Testis (tissue), 2 donors: ENCODE measurements at regions not wholly inside any gene's neighbourhood (a gene's known extent, or its start where the extent isn't known, plus 50 kb on each side); places are given as distances from the start of the nearest gene placed in this dataset.
"Not testable (repeated sequence)": the region's sequence is repeated elsewhere in the genome, so short reads cannot be mapped to it uniquely, and the experiment has no call there.

Source experiments
- DNase-seq: peaks from one replicate; pipeline ENCODE4 v3.0.0-alpha.2; 2019
- H3K27ac ChIP-seq, 2 donors: fragments of 200-600 bp; sonication (generic); one replicate each; pipeline ENCODE4 v1.5.1; 2019
- H3K27me3 ChIP-seq: fragments of 200-600 bp; sonication (generic); one replicate; pipeline ENCODE4 v1.5.1; 2019
- H3K36me3 ChIP-seq: fragments of 200-600 bp; sonication (generic); one replicate; pipeline ENCODE4 v1.5.1; 2017; ENCODE audit warnings: low read depth; ENCODE audit errors: missing control alignments
- H3K4me1 ChIP-seq: fragments of 200-600 bp; sonication (generic); one replicate; pipeline ENCODE4 v1.5.1; 2019
- H3K4me3 ChIP-seq, 2 donors: fragments of 200-600 bp; sonication (generic); one replicate each; pipeline ENCODE4 v1.5.1; 2017 to 2019
- H3K9me3 ChIP-seq: fragments of 200-600 bp; sonication (generic); one replicate; pipeline ENCODE4 v1.5.1; 2017
- POLR2A ChIP-seq: fragments of 450-650 bp; IDR thresholded peaks from one replicate; pipeline ENCODE4 v1.6.1; 2017; ENCODE audit warnings: antibody characterized with exemption, mild to moderate bottlenecking, moderate library complexity
- WGBS, 2 donors: methylation state at CpG; one replicate each; pipeline ENCODE4 v1.1.5; 2018; 5-methylcytosine and 5-hydroxymethylcytosine counted together
- intact Hi-C: fragments of 100-400 bp; cut with DNase I; formaldehyde crosslinking; loops from one replicate; pipeline ENCODE4 v1.15.1; 2023; ENCODE audit warnings: low total_unique reads
- TF ChIP-seq, protein P1 (sequence below), 3 experiments: fragments of 450-650 bp in 2 of 3; fragments of 200-600 bp in 1 of 3; sonication (generic) in 1 of 3; IDR thresholded peaks; one replicate each; pipeline ENCODE4 v1.5.1; 2016 to 2019; ENCODE audit warnings: antibody characterized with exemption in 3 of 3, mild to moderate bottlenecking in 2 of 3, moderate library complexity in 1 of 3

- Histone ChIP-seq H3K27me3 (no peaks in the 10 kb centered on the region), H3K36me3 (no peaks in the 10 kb centered on the region), H3K4me3 (no peak overlapping the region), H3K27ac (no peak overlapping the region), H3K9me3 (no peaks in the 10 kb centered on the region), H3K4me1 (no peaks in the 10 kb centered on the region)
- no peak for DNase-seq
- intact Hi-C loops = no loop called here
- TF ChIP-seq, protein P1, sequence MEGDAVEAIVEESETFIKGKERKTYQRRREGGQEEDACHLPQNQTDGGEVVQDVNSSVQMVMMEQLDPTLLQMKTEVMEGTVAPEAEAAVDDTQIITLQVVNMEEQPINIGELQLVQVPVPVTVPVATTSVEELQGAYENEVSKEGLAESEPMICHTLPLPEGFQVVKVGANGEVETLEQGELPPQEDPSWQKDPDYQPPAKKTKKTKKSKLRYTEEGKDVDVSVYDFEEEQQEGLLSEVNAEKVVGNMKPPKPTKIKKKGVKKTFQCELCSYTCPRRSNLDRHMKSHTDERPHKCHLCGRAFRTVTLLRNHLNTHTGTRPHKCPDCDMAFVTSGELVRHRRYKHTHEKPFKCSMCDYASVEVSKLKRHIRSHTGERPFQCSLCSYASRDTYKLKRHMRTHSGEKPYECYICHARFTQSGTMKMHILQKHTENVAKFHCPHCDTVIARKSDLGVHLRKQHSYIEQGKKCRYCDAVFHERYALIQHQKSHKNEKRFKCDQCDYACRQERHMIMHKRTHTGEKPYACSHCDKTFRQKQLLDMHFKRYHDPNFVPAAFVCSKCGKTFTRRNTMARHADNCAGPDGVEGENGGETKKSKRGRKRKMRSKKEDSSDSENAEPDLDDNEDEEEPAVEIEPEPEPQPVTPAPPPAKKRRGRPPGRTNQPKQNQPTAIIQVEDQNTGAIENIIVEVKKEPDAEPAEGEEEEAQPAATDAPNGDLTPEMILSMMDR (IDR thresholded peaks at IDR 0.05) = no peak
- TF ChIP-seq POLR2A = no peak
- 61 to 75% methylated on average over 1 of the region's 1 CpG for WGBS, 2 donors
Measured at GRCh38 chr5:104569621-104570020, 1007.0 kb upstream of the NUDT12 start.

DNA sequence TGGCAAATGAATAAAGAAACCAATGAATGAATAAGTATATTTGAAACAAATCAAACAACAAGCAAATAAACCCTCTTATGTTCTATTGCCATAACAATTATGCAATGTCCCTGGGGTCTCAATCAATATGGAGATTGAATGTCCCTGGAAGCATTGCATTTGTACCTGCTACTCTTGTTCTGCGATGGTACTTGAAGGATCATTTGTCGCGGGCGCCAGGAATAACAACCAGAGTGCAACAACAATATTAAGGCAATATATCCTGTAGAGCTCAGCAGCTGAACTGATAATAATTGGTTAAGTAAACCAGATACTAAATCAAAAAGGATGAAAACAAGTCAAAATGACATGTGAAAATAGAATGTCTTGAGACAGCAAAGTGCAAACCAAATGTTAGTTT is 1001.9 kb upstream of the NUDT12 start:
- intact Hi-C loops = no loop called here
- 83 to 86% methylated on average over 4 of the region's 4 CpGs for WGBS, 2 donors
- H3K27me3 ChIP-seq = no peaks in the 10 kb centered on the region
- no peaks in the 10 kb centered on the region for H3K9me3 ChIP-seq
- no peak for DNase-seq
- H3K4me1 ChIP-seq = no peaks in the 10 kb centered on the region
- no peak overlapping the region for H3K4me3 ChIP-seq
- no peaks in the 10 kb centered on the region for H3K36me3 ChIP-seq
- TF ChIP-seq POLR2A = no peak
- TF ChIP-seq, protein P1 (IDR thresholded peaks at IDR 0.05) = no peak
- no peak overlapping the region for H3K27ac ChIP-seq

DNA sequence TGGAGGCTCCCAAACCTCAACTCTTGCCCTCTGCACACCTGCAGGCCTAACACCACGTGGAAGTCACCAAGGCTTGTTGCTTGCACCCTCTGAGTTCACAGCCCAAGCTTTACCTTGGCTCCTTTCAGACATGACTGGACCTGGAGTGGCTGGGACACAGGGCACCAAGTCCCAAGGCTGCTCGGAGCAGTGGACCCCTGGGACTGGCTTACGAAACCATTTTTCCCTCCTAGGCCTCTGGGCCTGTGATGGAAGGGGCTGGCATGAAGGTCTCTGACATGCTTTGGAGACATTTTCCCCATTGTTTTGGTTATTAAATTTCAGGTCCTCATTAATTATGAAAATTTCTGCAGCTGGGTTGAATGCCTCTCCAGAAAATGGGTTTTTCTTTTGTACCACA is 994.4 kb upstream of the NUDT12 start:
- TF ChIP-seq, protein P1 (IDR thresholded peaks at IDR 0.05) = no peak
- no peak for TF ChIP-seq POLR2A
- H3K36me3 ChIP-seq = no peaks in the 10 kb centered on the region
- H3K4me1 ChIP-seq = no peaks in the 10 kb centered on the region
- no peaks in the 10 kb centered on the region for H3K27me3 ChIP-seq
- no peak overlapping the region for H3K4me3 ChIP-seq
- intact Hi-C loops = no loop called here
- DNase-seq = no peak
- H3K27ac ChIP-seq = no peak overlapping the region
- no peaks in the 10 kb centered on the region for H3K9me3 ChIP-seq
- 96 to 100% methylated on average over 2 to 3 of the region's 3 CpGs for WGBS, 2 donors

DNA sequence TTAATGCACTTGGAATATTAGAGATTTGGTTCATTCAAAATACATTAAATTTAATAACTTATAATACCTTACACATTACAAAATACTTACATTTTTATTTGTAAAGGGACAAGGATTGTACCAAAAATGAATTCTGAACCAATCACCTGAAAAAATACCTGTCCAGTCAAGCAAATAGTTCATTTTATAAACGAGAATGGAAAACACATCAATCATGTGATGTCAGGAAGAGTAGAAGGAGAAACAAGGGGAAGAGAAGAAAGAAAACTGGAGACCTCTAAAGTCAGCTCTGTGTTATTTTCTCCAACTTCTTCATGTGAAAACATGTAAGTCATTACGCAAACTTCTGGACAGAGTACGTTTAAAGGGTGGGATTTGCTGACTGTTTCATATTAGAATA is 989.0 kb upstream of the NUDT12 start:
- Histone ChIP-seq H3K9me3 (no peaks in the 10 kb centered on the region), H3K27me3 (no peaks in the 10 kb centered on the region), H3K4me1 (no peaks in the 10 kb centered on the region), H3K27ac (no peak overlapping the region), H3K36me3 (no peaks in the 10 kb centered on the region), H3K4me3 (no peak overlapping the region)
- intact Hi-C loops = no loop called here
- 81% methylated on average over 3 of the region's 3 CpGs for WGBS, 2 donors
- no peak for DNase-seq
- TF ChIP-seq, protein P1 (IDR thresholded peaks at IDR 0.05) = no peak
- TF ChIP-seq POLR2A = no peak

DNA sequence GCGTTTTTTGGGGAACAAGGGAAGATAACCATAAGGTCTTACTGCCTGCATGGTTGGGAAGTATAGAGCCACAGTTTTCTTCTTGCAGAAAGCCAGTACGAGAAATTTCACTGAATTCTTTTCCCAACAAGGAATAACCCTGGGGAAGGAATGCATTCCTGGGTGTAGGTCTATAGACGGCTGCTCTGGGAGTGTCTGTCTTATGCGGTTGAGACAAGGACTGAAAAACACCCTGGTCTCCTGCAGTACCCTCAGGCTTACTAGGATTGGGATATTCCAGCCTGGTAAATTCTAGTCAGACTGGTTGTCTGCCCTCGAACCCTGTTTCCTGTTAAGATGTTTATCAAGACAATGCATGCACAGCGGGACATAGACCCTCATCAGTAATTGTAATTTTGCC is 984.3 kb upstream of the NUDT12 start:
- H3K27me3 ChIP-seq, H3K4me3 ChIP-seq, H3K4me1 ChIP-seq, H3K9me3 ChIP-seq, H3K27ac ChIP-seq, DNase-seq, intact Hi-C loops, H3K36me3 ChIP-seq: not testable (repeated sequence)
- 80 to 95% methylated on average over 6 of the region's 6 CpGs for WGBS, 2 donors
